ENCODE measurements at regions not wholly inside any gene's neighbourhood (a gene's known extent, or its start where the extent isn't known, plus 50 kb on each side); places are given as distances from the start of the nearest gene placed in this dataset.

DNA sequence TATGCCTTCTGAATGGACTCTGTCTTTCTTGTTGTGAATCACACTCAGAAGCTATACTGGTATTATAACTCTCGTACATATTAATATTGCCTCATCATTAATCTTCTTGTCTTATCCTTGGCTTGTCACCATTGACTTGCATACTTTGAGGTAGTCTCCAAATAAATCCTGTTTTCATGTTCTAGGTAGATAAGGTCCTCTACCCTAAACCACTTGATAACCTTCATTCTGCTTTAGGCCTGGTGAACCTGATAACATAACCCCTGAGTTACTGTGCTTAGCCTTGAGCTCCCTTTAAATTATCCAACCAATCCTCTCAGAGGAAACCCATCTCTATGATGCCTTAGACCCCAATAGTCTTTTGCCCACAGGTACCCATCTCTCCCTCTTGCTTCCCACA lies 1162.3 kb downstream of the SLITRK1 start:
- no peaks in the 10 kb centered on the region for H3K27me3 ChIP-seq (ENCODE audit: insufficient read depth, poor library complexity, severe bottlenecking)
- H3K36me3 ChIP-seq (ENCODE audit: low read depth), result no peaks in the 10 kb centered on the region
- no peaks in the 10 kb centered on the region for H3K4me1 ChIP-seq (ENCODE audit: insufficient read depth, poor library complexity, severe bottlenecking)
- TF ChIP-seq, protein P1, sequence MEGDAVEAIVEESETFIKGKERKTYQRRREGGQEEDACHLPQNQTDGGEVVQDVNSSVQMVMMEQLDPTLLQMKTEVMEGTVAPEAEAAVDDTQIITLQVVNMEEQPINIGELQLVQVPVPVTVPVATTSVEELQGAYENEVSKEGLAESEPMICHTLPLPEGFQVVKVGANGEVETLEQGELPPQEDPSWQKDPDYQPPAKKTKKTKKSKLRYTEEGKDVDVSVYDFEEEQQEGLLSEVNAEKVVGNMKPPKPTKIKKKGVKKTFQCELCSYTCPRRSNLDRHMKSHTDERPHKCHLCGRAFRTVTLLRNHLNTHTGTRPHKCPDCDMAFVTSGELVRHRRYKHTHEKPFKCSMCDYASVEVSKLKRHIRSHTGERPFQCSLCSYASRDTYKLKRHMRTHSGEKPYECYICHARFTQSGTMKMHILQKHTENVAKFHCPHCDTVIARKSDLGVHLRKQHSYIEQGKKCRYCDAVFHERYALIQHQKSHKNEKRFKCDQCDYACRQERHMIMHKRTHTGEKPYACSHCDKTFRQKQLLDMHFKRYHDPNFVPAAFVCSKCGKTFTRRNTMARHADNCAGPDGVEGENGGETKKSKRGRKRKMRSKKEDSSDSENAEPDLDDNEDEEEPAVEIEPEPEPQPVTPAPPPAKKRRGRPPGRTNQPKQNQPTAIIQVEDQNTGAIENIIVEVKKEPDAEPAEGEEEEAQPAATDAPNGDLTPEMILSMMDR (IDR thresholded peaks at IDR 0.05; ENCODE audit: poor library complexity, severe bottlenecking), result no peak
- no peak for ATAC-seq (ENCODE audit: low read depth)
- DNase-seq (ENCODE audit: low spot score), result no peak
- no peaks in the 10 kb centered on the region for H3K9me3 ChIP-seq (ENCODE audit: severe bottlenecking)
- H3K4me3 ChIP-seq (ENCODE audit: severe bottlenecking), result no peak overlapping the region
- no peak overlapping the region for H3K27ac ChIP-seq (ENCODE audit: poor library complexity, severe bottlenecking)

GRCh38 chr13:82717249-82717648 lies 1165.0 kb downstream of the SLITRK1 start:
- no peaks in the 10 kb centered on the region for H3K9me3 ChIP-seq (ENCODE audit: severe bottlenecking)
- peak; percentile 73 for ATAC-seq (ENCODE audit: low read depth)
- no peak overlapping the region for H3K27ac ChIP-seq (ENCODE audit: poor library complexity, severe bottlenecking)
- no peaks in the 10 kb centered on the region for H3K4me1 ChIP-seq (ENCODE audit: insufficient read depth, poor library complexity, severe bottlenecking)
- no peak for DNase-seq (ENCODE audit: low spot score)
- H3K4me3 ChIP-seq (ENCODE audit: severe bottlenecking), result no peak overlapping the region
- TF ChIP-seq, protein P1 (IDR thresholded peaks at IDR 0.05; ENCODE audit: poor library complexity, severe bottlenecking), result no peak
- H3K36me3 ChIP-seq (ENCODE audit: low read depth), result no peaks in the 10 kb centered on the region
- no peaks in the 10 kb centered on the region for H3K27me3 ChIP-seq (ENCODE audit: insufficient read depth, poor library complexity, severe bottlenecking)

- Histone ChIP-seq H3K4me3 (ENCODE audit: severe bottlenecking) (no peak overlapping the region), H3K4me1 (ENCODE audit: insufficient read depth, poor library complexity, severe bottlenecking) (no peaks in the 10 kb centered on the region), H3K27ac (ENCODE audit: poor library complexity, severe bottlenecking) (no peak overlapping the region), H3K36me3 (ENCODE audit: low read depth) (no peaks in the 10 kb centered on the region), H3K27me3 (ENCODE audit: insufficient read depth, poor library complexity, severe bottlenecking) (no peaks in the 10 kb centered on the region), H3K9me3 (ENCODE audit: severe bottlenecking) (no peaks in the 10 kb centered on the region)
- no peak for ATAC-seq (ENCODE audit: low read depth)
- no peak for DNase-seq (ENCODE audit: low spot score)
- TF ChIP-seq, protein P1 (IDR thresholded peaks at IDR 0.05; ENCODE audit: poor library complexity, severe bottlenecking), result no peak
Observed at GRCh38 chr13:82713687-82714405, 1168.4 kb downstream of the SLITRK1 start.

DNA sequence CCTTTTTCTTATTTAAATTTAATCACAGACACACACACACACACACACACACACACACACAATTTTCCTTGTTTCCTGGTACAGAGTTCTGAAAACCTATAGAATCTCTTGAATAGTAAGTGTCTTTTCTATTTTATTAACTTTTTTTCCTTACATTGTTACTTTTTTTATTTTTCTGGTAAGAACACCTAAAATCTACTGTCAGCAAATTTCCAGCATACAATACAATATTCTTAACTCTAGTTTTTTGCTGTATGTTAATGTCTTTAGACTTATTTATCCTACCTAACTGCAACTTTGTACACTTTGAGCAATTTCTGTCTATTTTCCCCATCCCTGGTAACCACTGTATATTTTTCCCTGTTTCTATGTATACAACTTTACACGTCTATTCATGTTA lies 1179.8 kb downstream of the SLITRK1 start:
- no peak overlapping the region for H3K27ac ChIP-seq (ENCODE audit: poor library complexity, severe bottlenecking)
- H3K36me3 ChIP-seq (ENCODE audit: low read depth), result no peaks in the 10 kb centered on the region
- no peak for ATAC-seq (ENCODE audit: low read depth)
- no peaks in the 10 kb centered on the region for H3K27me3 ChIP-seq (ENCODE audit: insufficient read depth, poor library complexity, severe bottlenecking)
- TF ChIP-seq, protein P1 (IDR thresholded peaks at IDR 0.05; ENCODE audit: poor library complexity, severe bottlenecking), result no peak
- no peak for DNase-seq (ENCODE audit: low spot score)
- H3K4me3 ChIP-seq (ENCODE audit: severe bottlenecking), result no peak overlapping the region
- H3K4me1 ChIP-seq (ENCODE audit: insufficient read depth, poor library complexity, severe bottlenecking), result peaks cover 10% of the 10 kb centered on the region
- H3K9me3 ChIP-seq (ENCODE audit: severe bottlenecking), result no peaks in the 10 kb centered on the region

DNA sequence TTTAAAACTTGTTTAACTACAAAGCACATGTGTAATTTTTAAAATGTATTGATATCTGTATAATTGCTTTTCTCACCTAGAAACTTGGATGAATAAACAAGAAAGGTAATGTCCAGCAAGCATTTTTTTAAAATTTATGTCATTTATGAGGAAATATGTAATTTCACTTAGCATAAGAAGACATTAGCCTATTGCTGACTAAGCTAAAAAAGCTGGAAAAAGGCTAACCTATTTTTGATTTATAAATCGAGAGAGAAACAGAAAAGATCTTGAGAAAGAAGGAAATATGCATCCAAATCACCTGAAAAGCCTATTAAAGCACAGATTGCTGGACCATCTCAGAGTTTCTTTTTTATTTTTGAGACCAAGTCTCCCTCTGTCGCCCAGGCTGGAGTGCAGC lies 1181.3 kb downstream of the SLITRK1 start:
- Histone ChIP-seq H3K9me3 (ENCODE audit: severe bottlenecking) (no peaks in the 10 kb centered on the region), H3K27ac (ENCODE audit: poor library complexity, severe bottlenecking) (no peak overlapping the region), H3K4me3 (ENCODE audit: severe bottlenecking) (no peak overlapping the region), H3K27me3 (ENCODE audit: insufficient read depth, poor library complexity, severe bottlenecking) (no peaks in the 10 kb centered on the region), H3K4me1 (ENCODE audit: insufficient read depth, poor library complexity, severe bottlenecking) (peaks cover 10% of the 10 kb centered on the region), H3K36me3 (ENCODE audit: low read depth) (no peaks in the 10 kb centered on the region)
- no peak for DNase-seq (ENCODE audit: low spot score)
- no peak for ATAC-seq (ENCODE audit: low read depth)
- TF ChIP-seq, protein P1 (IDR thresholded peaks at IDR 0.05; ENCODE audit: poor library complexity, severe bottlenecking), result no peak
